Parathyroid adenoma (tissue), 2 donors: ENCODE measurements at regions not wholly inside any gene's neighbourhood (a gene's known extent, or its start where the extent isn't known, plus 50 kb on each side); places are given as distances from the start of the nearest gene placed in this dataset.

ENCODE experiments used
- H2AFZ ChIP-seq: fragments of 300-600 bp; sonication (generic); one replicate; pipeline ENCODE4 v1.7.0; 2017; ENCODE audit warnings: antibody characterized with exemption, mild to moderate bottlenecking
- H3K27ac ChIP-seq: fragments of 300-600 bp; sonication (generic); one replicate; pipeline ENCODE4 v1.7.0; 2017
- H3K27me3 ChIP-seq: fragments of 300-600 bp; sonication (generic); one replicate; pipeline ENCODE4 v1.7.0; 2017; ENCODE audit warnings: low read length; ENCODE audit not compliant: control insufficient read depth, insufficient read depth
- H3K36me3 ChIP-seq: fragments of 300-600 bp; sonication (generic); one replicate; pipeline ENCODE4 v1.7.0; 2017; ENCODE audit warnings: low read length; ENCODE audit not compliant: control insufficient read depth, insufficient read depth
- H3K4me1 ChIP-seq: fragments of 300-600 bp; sonication (generic); one replicate; pipeline ENCODE4 v1.7.0; 2017; ENCODE audit warnings: control low read depth
- H3K4me2 ChIP-seq: fragments of 300-600 bp; sonication (generic); one replicate; pipeline ENCODE4 v1.7.0; 2017; ENCODE audit warnings: low read length
- H3K4me3 ChIP-seq: fragments of 300-600 bp; sonication (generic); one replicate; pipeline ENCODE4 v1.7.0; 2017; ENCODE audit warnings: low read depth, low read length
- H3K79me2 ChIP-seq: fragments of 300-600 bp; sonication (generic); one replicate; pipeline ENCODE4 v1.7.0; 2017; ENCODE audit warnings: control low read depth
- H3K9ac ChIP-seq: fragments of 300-600 bp; sonication (generic); one replicate; pipeline ENCODE4 v1.7.0; 2017; ENCODE audit warnings: mild to moderate bottlenecking
- H3K9me3 ChIP-seq: fragments of 300-600 bp; sonication (generic); one replicate; pipeline ENCODE4 v1.7.0; 2017; ENCODE audit warnings: low read length; ENCODE audit not compliant: control insufficient read depth
- CTCF ChIP-seq: fragments of 300-600 bp; sonication (generic); IDR thresholded peaks from one replicate; pipeline ENCODE4 v1.7.0; 2017; ENCODE audit warnings: antibody characterized with exemption, mild to moderate bottlenecking
- donor health status: primary hyperparathyroidism.

GRCh38 chr9:36760667-36761420 lies 188.1 kb downstream of the MELK start:
- no peaks in the 10 kb centered on the region for H3K36me3 ChIP-seq
- no peaks in the 10 kb centered on the region for H3K4me1 ChIP-seq
- H3K9ac ChIP-seq = no peak overlapping the region
- H3K4me2 ChIP-seq = no peak overlapping the region
- TF ChIP-seq CTCF = no peak
- no peaks in the 10 kb centered on the region for H3K27me3 ChIP-seq
- no peak overlapping the region for H2AFZ ChIP-seq
- no peak overlapping the region for H3K4me3 ChIP-seq
- H3K9me3 ChIP-seq = no peaks in the 10 kb centered on the region
- H3K27ac ChIP-seq = no peak overlapping the region
- no peaks in the 10 kb centered on the region for H3K79me2 ChIP-seq

GRCh38 chr9:36762958-36763357 lies 190.3 kb downstream of the MELK start:
- Histone ChIP-seq H3K27ac (no peak overlapping the region), H3K79me2 (no peaks in the 10 kb centered on the region), H3K4me2 (no peak overlapping the region), H3K9ac (no peak overlapping the region), H3K36me3 (no peaks in the 10 kb centered on the region), H3K4me3 (no peak overlapping the region), H3K27me3 (no peaks in the 10 kb centered on the region), H3K9me3 (no peaks in the 10 kb centered on the region), H3K4me1 (no peaks in the 10 kb centered on the region), H2AFZ (no peak overlapping the region)
- TF ChIP-seq CTCF = no peak

- H3K4me1 ChIP-seq = no peaks in the 10 kb centered on the region
- no peak overlapping the region for H3K9ac ChIP-seq
- no peaks in the 10 kb centered on the region for H3K36me3 ChIP-seq
- no peak overlapping the region for H3K4me3 ChIP-seq
- H3K27me3 ChIP-seq = no peaks in the 10 kb centered on the region
- H3K27ac ChIP-seq = no peak overlapping the region
- no peak for TF ChIP-seq CTCF
- H3K79me2 ChIP-seq = no peaks in the 10 kb centered on the region
- no peak overlapping the region for H2AFZ ChIP-seq
- H3K9me3 ChIP-seq = no peaks in the 10 kb centered on the region
- no peak overlapping the region for H3K4me2 ChIP-seq
Observed at GRCh38 chr9:36763778-36764177, 191.1 kb downstream of the MELK start.

GRCh38 chr9:36764364-36765076 lies 191.8 kb downstream of the MELK start:
- H3K79me2 ChIP-seq = no peaks in the 10 kb centered on the region
- no peak overlapping the region for H2AFZ ChIP-seq
- no peak overlapping the region for H3K9ac ChIP-seq
- H3K4me1 ChIP-seq = no peaks in the 10 kb centered on the region
- no peak overlapping the region for H3K4me3 ChIP-seq
- H3K4me2 ChIP-seq = no peak overlapping the region
- no peaks in the 10 kb centered on the region for H3K27me3 ChIP-seq
- no peaks in the 10 kb centered on the region for H3K36me3 ChIP-seq
- no peak overlapping the region for H3K27ac ChIP-seq
- no peak for TF ChIP-seq CTCF
- no peaks in the 10 kb centered on the region for H3K9me3 ChIP-seq

- Histone ChIP-seq H3K4me3 (no peak overlapping the region), H2AFZ (no peak overlapping the region), H3K27ac (no peak overlapping the region)
Observed at GRCh38 chr9:36765077-36765390, 192.3 kb downstream of the MELK start.

More at GRCh38 chr9:36765077-36765390, 192.3 kb downstream of the MELK start:
- H3K4me2 ChIP-seq = no peak overlapping the region
- H3K27me3 ChIP-seq = no peaks in the 10 kb centered on the region
- H3K9me3 ChIP-seq = no peaks in the 10 kb centered on the region
- no peaks in the 10 kb centered on the region for H3K4me1 ChIP-seq
- no peaks in the 10 kb centered on the region for H3K79me2 ChIP-seq
- no peak for TF ChIP-seq CTCF
- H3K36me3 ChIP-seq = no peaks in the 10 kb centered on the region
- H3K9ac ChIP-seq = no peak overlapping the region
